ENCODE measurements at regions not wholly inside any gene's neighbourhood (a gene's known extent, or its start where the extent isn't known, plus 50 kb on each side); places are given as distances from the start of the nearest gene placed in this dataset.

GRCh38 chr2:11989354-11989703 lies 242.9 kb downstream of the LPIN1 start:
- no peaks in the 10 kb centered on the region for H3K9me3 ChIP-seq (ENCODE audit: control insufficient read depth in 2 of 3, low read length in 3 of 3)
- no peaks in the 10 kb centered on the region for H3K36me3 ChIP-seq (ENCODE audit: control insufficient read depth in 2 of 3, insufficient read depth in 3 of 3, low read length in 3 of 3)
- no peak overlapping the region for H3K27ac ChIP-seq (ENCODE audit: low read depth, low read length)
- CTCF ChIA-PET, result no interaction called here
- intact Hi-C loops (cut with micrococcal nuclease), result no loop called here
- ATAC-seq, result no peak
- H3K4me1 ChIP-seq (ENCODE audit: control insufficient read depth in 2 of 2, insufficient read depth in 2 of 2, low read length in 2 of 2), result no peaks in the 10 kb centered on the region
- POLR2A ChIA-PET, result interaction anchor here (0.6 kb wide), 1 partner anchor 31 kb away, joined by 4 read pairs; no protein-coding TSS in a partner anchor
- H3K4me3 Mint-ChIP-seq, result no peak overlapping the region
- peaks cover 0 to 8% (median under 1%) of the 10 kb centered on the region in 11 donors for H3K9me3 Mint-ChIP-seq
- H3K4me3 ChIP-seq (ENCODE audit: low read length), result no peak overlapping the region
- H3K36me3 Mint-ChIP-seq, result peaks cover 0 to 9% (median 2%) of the 10 kb centered on the region in 5 donors
- H3K27me3 Mint-ChIP-seq, result peaks cover 0 to 27% (median 0%) of the 10 kb centered on the region in 5 donors
- no peaks in the 10 kb centered on the region for H3K27me3 ChIP-seq (ENCODE audit: control insufficient read depth in 2 of 2, insufficient read depth in 2 of 2, low read length in 2 of 2)
- peaks cover 0 to 11% (median 0%) of the 10 kb centered on the region in 7 donors for H3K4me1 Mint-ChIP-seq
- H3K27ac Mint-ChIP-seq, result no peak overlapping the region
- DNase-seq, result no peak

GRCh38 chr2:11990576-11990975 lies 244.1 kb downstream of the LPIN1 start:
- Histone ChIP-seq H3K27ac (ENCODE audit: low read depth, low read length) (no peak overlapping the region), H3K4me1 (ENCODE audit: control insufficient read depth in 2 of 2, insufficient read depth in 2 of 2, low read length in 2 of 2) (no peaks in the 10 kb centered on the region), H3K4me3 (ENCODE audit: low read length) (no peak overlapping the region), H3K27me3 (ENCODE audit: control insufficient read depth in 2 of 2, insufficient read depth in 2 of 2, low read length in 2 of 2) (no peaks in the 10 kb centered on the region), H3K9me3 (ENCODE audit: control insufficient read depth in 2 of 3, low read length in 3 of 3) (peaks cover 0 to 4% (median 0%) of the 10 kb centered on the region in 3 experiments), H3K36me3 (ENCODE audit: control insufficient read depth in 2 of 3, insufficient read depth in 3 of 3, low read length in 3 of 3) (no peaks in the 10 kb centered on the region)
- H3K27ac Mint-ChIP-seq, result peak overlapping the region in 1 of 9 donors; percentile 41
- DNase-seq, result no peak
- H3K4me3 Mint-ChIP-seq, result no peak overlapping the region
- peaks cover 0 to 12% (median 6%) of the 10 kb centered on the region in 5 donors for H3K36me3 Mint-ChIP-seq
- H3K9me3 Mint-ChIP-seq, result peaks cover 0 to 18% (median 5%) of the 10 kb centered on the region in 11 donors
- peaks cover 0 to 11% (median 0%) of the 10 kb centered on the region in 7 donors for H3K4me1 Mint-ChIP-seq
- intact Hi-C loops (cut with micrococcal nuclease), result no loop called here
- ChIA-PET POLR2A (no interaction called here), CTCF (interaction anchor here (0.5 kb wide), 1 partner anchor 725 kb away, joined by 3 read pairs; no protein-coding TSS in a partner anchor)
- ATAC-seq, result no peak
- peaks cover 0 to 28% (median 0%) of the 10 kb centered on the region in 5 donors for H3K27me3 Mint-ChIP-seq

- Histone ChIP-seq H3K36me3 (ENCODE audit: control insufficient read depth in 2 of 3, insufficient read depth in 3 of 3, low read length in 3 of 3) (no peaks in the 10 kb centered on the region), H3K27me3 (ENCODE audit: control insufficient read depth in 2 of 2, insufficient read depth in 2 of 2, low read length in 2 of 2) (no peaks in the 10 kb centered on the region), H3K9me3 (ENCODE audit: control insufficient read depth in 2 of 3, low read length in 3 of 3) (peaks cover 0 to 4% (median 0%) of the 10 kb centered on the region in 3 experiments), H3K27ac (ENCODE audit: low read depth, low read length) (no peak overlapping the region), H3K4me1 (ENCODE audit: control insufficient read depth in 2 of 2, insufficient read depth in 2 of 2, low read length in 2 of 2) (no peaks in the 10 kb centered on the region), H3K4me3 (ENCODE audit: low read length) (no peak overlapping the region)
- Mint-ChIP-seq H3K9me3 (peaks cover 0 to 18% (median 7%) of the 10 kb centered on the region in 11 donors), H3K4me3 (no peak overlapping the region), H3K4me1 (peaks cover 0 to 12% (median 9%) of the 10 kb centered on the region in 7 donors), H3K27ac (no peak overlapping the region), H3K36me3 (peaks cover 0 to 12% (median 6%) of the 10 kb centered on the region in 5 donors), H3K27me3 (peaks cover 0 to 28% (median 0%) of the 10 kb centered on the region in 5 donors)
- DNase-seq (no peak), ATAC-seq (no peak)
- intact Hi-C loops (cut with micrococcal nuclease), result no loop called here
- ChIA-PET CTCF (interaction anchor here (0.5 to 0.9 kb wide), 3 partner anchors 28 to 397 kb away, joined by 3 to 10 read pairs (median 6); no protein-coding TSS in a partner anchor), POLR2A (no interaction called here)
Measured at GRCh38 chr2:11993749-11994148, 247.3 kb downstream of the LPIN1 start.

- intact Hi-C loops (cut with micrococcal nuclease), result no loop called here
- ATAC-seq, result no peak
Measured at GRCh38 chr2:11995456-11995855, 249.0 kb downstream of the LPIN1 start.

GRCh38 chr2:11996618-11997017 lies 250.2 kb downstream of the LPIN1 start:
- intact Hi-C loops (cut with micrococcal nuclease), result no loop called here

More at GRCh38 chr2:11995456-11995855, 249.0 kb downstream of the LPIN1 start:
- H3K4me1 Mint-ChIP-seq, result peaks cover 0 to 12% (median 9%) of the 10 kb centered on the region in 7 donors
- CTCF ChIA-PET, result no interaction called here
- H3K4me1 ChIP-seq (ENCODE audit: control insufficient read depth in 2 of 2, insufficient read depth in 2 of 2, low read length in 2 of 2), result no peaks in the 10 kb centered on the region
- POLR2A ChIA-PET, result no interaction called here
- H3K27me3 Mint-ChIP-seq, result peaks cover 0 to 26% (median 9%) of the 10 kb centered on the region in 5 donors
- H3K36me3 ChIP-seq (ENCODE audit: control insufficient read depth in 2 of 3, insufficient read depth in 3 of 3, low read length in 3 of 3), result no peaks in the 10 kb centered on the region
- H3K4me3 Mint-ChIP-seq, result no peak overlapping the region
- no peak overlapping the region for H3K27ac ChIP-seq (ENCODE audit: low read depth, low read length)
- DNase-seq, result no peak
- H3K9me3 ChIP-seq (ENCODE audit: control insufficient read depth in 2 of 3, low read length in 3 of 3), result peaks cover 0 to 4% (median 0%) of the 10 kb centered on the region in 3 experiments
- H3K27ac Mint-ChIP-seq, result no peak overlapping the region
- H3K4me3 ChIP-seq (ENCODE audit: low read length), result no peak overlapping the region
- H3K36me3 Mint-ChIP-seq, result peaks cover 0 to 12% (median 6%) of the 10 kb centered on the region in 5 donors
- no peaks in the 10 kb centered on the region for H3K27me3 ChIP-seq (ENCODE audit: control insufficient read depth in 2 of 2, insufficient read depth in 2 of 2, low read length in 2 of 2)
- peaks cover 0 to 18% (median 7%) of the 10 kb centered on the region in 11 donors for H3K9me3 Mint-ChIP-seq

GRCh38 chr2:11997142-11997541 lies 250.7 kb downstream of the LPIN1 start:
- intact Hi-C loops (cut with micrococcal nuclease), result no loop called here
- peaks cover 0 to 11% (median 6%) of the 10 kb centered on the region in 5 donors for H3K36me3 Mint-ChIP-seq
- H3K4me3 Mint-ChIP-seq, result no peak overlapping the region
- Histone ChIP-seq H3K4me3 (ENCODE audit: low read length) (no peak overlapping the region), H3K9me3 (ENCODE audit: control insufficient read depth in 2 of 3, low read length in 3 of 3) (peaks cover 0 to 4% (median 0%) of the 10 kb centered on the region in 3 experiments), H3K27ac (ENCODE audit: low read depth, low read length) (no peak overlapping the region), H3K36me3 (ENCODE audit: control insufficient read depth in 2 of 3, insufficient read depth in 3 of 3, low read length in 3 of 3) (no peaks in the 10 kb centered on the region), H3K27me3 (ENCODE audit: control insufficient read depth in 2 of 2, insufficient read depth in 2 of 2, low read length in 2 of 2) (peaks cover 0 to 5% of the 10 kb centered on the region in 2 donors), H3K4me1 (ENCODE audit: control insufficient read depth in 2 of 2, insufficient read depth in 2 of 2, low read length in 2 of 2) (no peaks in the 10 kb centered on the region)
- DNase-seq, result no peak
- peaks cover 3 to 13% (median 7%) of the 10 kb centered on the region in 7 donors for H3K4me1 Mint-ChIP-seq
- peaks cover 0 to 41% (median 13%) of the 10 kb centered on the region in 5 donors for H3K27me3 Mint-ChIP-seq
- ChIA-PET POLR2A (interaction anchor here (0.6 to 0.7 kb wide), 2 partner anchors 187 to 1654 kb away, joined by 4 to 5 read pairs; no protein-coding TSS in a partner anchor), CTCF (no interaction called here)
- ATAC-seq, result no peak
- H3K27ac Mint-ChIP-seq, result no peak overlapping the region
- peaks cover 0 to 18% (median 7%) of the 10 kb centered on the region in 11 donors for H3K9me3 Mint-ChIP-seq

More at GRCh38 chr2:11996618-11997017, 250.2 kb downstream of the LPIN1 start:
- Mint-ChIP-seq H3K27me3 (peaks cover 0 to 37% (median 9%) of the 10 kb centered on the region in 5 donors), H3K4me1 (peaks cover 3 to 12% (median 7%) of the 10 kb centered on the region in 7 donors), H3K36me3 (peaks cover 0 to 12% (median 6%) of the 10 kb centered on the region in 5 donors), H3K4me3 (no peak overlapping the region), H3K9me3 (peaks cover 0 to 18% (median 7%) of the 10 kb centered on the region in 11 donors), H3K27ac (no peak overlapping the region)
- H3K27ac ChIP-seq (ENCODE audit: low read depth, low read length), result no peak overlapping the region
- CTCF ChIA-PET, result no interaction called here
- no peaks in the 10 kb centered on the region for H3K4me1 ChIP-seq (ENCODE audit: control insufficient read depth in 2 of 2, insufficient read depth in 2 of 2, low read length in 2 of 2)
- H3K36me3 ChIP-seq (ENCODE audit: control insufficient read depth in 2 of 3, insufficient read depth in 3 of 3, low read length in 3 of 3), result no peaks in the 10 kb centered on the region
- peaks cover 0 to 4% (median 0%) of the 10 kb centered on the region in 3 experiments for H3K9me3 ChIP-seq (ENCODE audit: control insufficient read depth in 2 of 3, low read length in 3 of 3)
- no peak for ATAC-seq
- POLR2A ChIA-PET, result interaction anchor here (0.6 to 0.7 kb wide), 2 partner anchors 187 to 1653 kb away, joined by 4 to 5 read pairs; no protein-coding TSS in a partner anchor
- DNase-seq, result no peak
- H3K27me3 ChIP-seq (ENCODE audit: control insufficient read depth in 2 of 2, insufficient read depth in 2 of 2, low read length in 2 of 2), result peaks cover 0 to 5% of the 10 kb centered on the region in 2 donors
- H3K4me3 ChIP-seq (ENCODE audit: low read length), result no peak overlapping the region

Measured in naive thymus-derived CD4-positive, alpha-beta T cell (primary cell).